Neural cell (in vitro differentiated cells): ENCODE measurements at regions not wholly inside any gene's neighbourhood (a gene's known extent, or its start where the extent isn't known, plus 50 kb on each side); places are given as distances from the start of the nearest gene placed in this dataset.

Experiments used
- H2AFZ ChIP-seq: fragments of 200-600, 300-800 bp; sonication (generic), shearing (Covaris generic); 2 replicates; pipeline ENCODE4 v1.6.0; 2014; ENCODE audit warnings: low read depth, mild to moderate bottlenecking, antibody characterized with exemption, low read length, moderate library complexity
- H3F3A ChIP-seq: fragments of 200-600 bp; shearing (Covaris generic); 2 replicates; pipeline ENCODE4 v1.6.1; 2016; ENCODE audit warnings: mild to moderate bottlenecking, moderate library complexity, mixed read lengths, antibody characterized with exemption, low read length; ENCODE audit not compliant: insufficient read depth, poor library complexity, severe bottlenecking
- H3K27ac ChIP-seq: fragments of 200-600, 300-800 bp; sonication (generic), shearing (Covaris generic); 2 replicates; pipeline ENCODE4 v1.5.1; 2014; ENCODE audit warnings: mild to moderate bottlenecking, low read length, moderate library complexity
- H3K27me3 ChIP-seq: fragments of 300-800, 200-600 bp; sonication (generic), shearing (Covaris generic); 2 replicates; pipeline ENCODE4 v1.6.0; 2014; ENCODE audit warnings: mild to moderate bottlenecking, low read depth, low read length, moderate library complexity; ENCODE audit not compliant: insufficient read depth
- H3K36me3 ChIP-seq: fragments of 300-800, 200-600 bp; sonication (generic), shearing (Covaris generic); 2 replicates; pipeline ENCODE4 v1.5.1; 2014; ENCODE audit warnings: mild to moderate bottlenecking, antibody characterized with exemption, low read length, moderate library complexity; ENCODE audit not compliant: insufficient read depth
- H3K4me2 ChIP-seq: fragments of 300-800, 200-600 bp; sonication (generic), shearing (Covaris generic); 2 replicates; pipeline ENCODE4 v1.6.0; 2014; ENCODE audit warnings: mild to moderate bottlenecking, low read length
- H3K4me3 ChIP-seq: fragments of 300-800, 200-600 bp; sonication (generic), shearing (Covaris generic); 2 replicates; pipeline ENCODE4 v1.5.1; 2014; ENCODE audit warnings: mild to moderate bottlenecking, low read length, moderate library complexity
- H3K79me2 ChIP-seq: fragments of 200-600 bp; shearing (Covaris generic); replicated peaks from 2 replicates; pipeline ENCODE4 v1.6.0; 2014; ENCODE audit warnings: mild to moderate bottlenecking, low read length, moderate library complexity; ENCODE audit not compliant: insufficient read depth
- H3K9ac ChIP-seq: fragments of 300-800, 200-600 bp; sonication (generic), shearing (Covaris generic); 2 replicates; pipeline ENCODE4 v1.6.1; 2016; ENCODE audit warnings: mild to moderate bottlenecking, low read length, mixed read lengths
- H3K9me2 ChIP-seq: fragments of 200-600 bp; shearing (Covaris generic); 2 replicates; pipeline ENCODE4 v1.6.1; 2016; ENCODE audit warnings: mild to moderate bottlenecking, low read length, mixed read lengths; ENCODE audit not compliant: insufficient read depth
- H3K9me3 ChIP-seq: fragments of 200-600, 300-800 bp; sonication (generic), shearing (Covaris generic); 2 replicates; pipeline ENCODE4 v1.6.1; 2016; ENCODE audit warnings: mild to moderate bottlenecking, mixed run types, low read length, moderate library complexity, mixed read lengths
- H4K20me1 ChIP-seq: fragments of 200-600 bp; shearing (Covaris generic); 2 replicates; pipeline ENCODE4 v1.6.1; 2016; ENCODE audit warnings: mild to moderate bottlenecking, mixed run types; ENCODE audit not compliant: insufficient read depth
- EP300 ChIP-seq: fragments of 450-650 bp; conservative IDR thresholded peaks from 2 replicates; pipeline ENCODE4 v1.6.1; 2014; ENCODE audit warnings: antibody characterized with exemption, mild to moderate bottlenecking, moderate library complexity; ENCODE audit not compliant: poor library complexity, severe bottlenecking
- EZH2 ChIP-seq: fragments of 200-600, 300-800 bp; shearing (Covaris generic), sonication (generic); IDR thresholded peaks from 2 replicates; pipeline ENCODE4 v1.6.1; 2014; ENCODE audit warnings: antibody characterized with exemption, low read length, borderline replicate concordance, mild to moderate bottlenecking; ENCODE audit not compliant: insufficient read depth, poor library complexity, severe bottlenecking
- MXI1 ChIP-seq: fragments of 450-650 bp; conservative IDR thresholded peaks from 2 replicates; pipeline ENCODE4 v1.6.1; 2014; ENCODE audit warnings: antibody characterized with exemption, mild to moderate bottlenecking; ENCODE audit not compliant: poor library complexity, severe bottlenecking
- POLR2AphosphoS5 ChIP-seq: IDR thresholded peaks from 2 replicates; pipeline ENCODE4 v1.6.1; 2012
- RAD21 ChIP-seq: fragments of 450-650 bp; conservative IDR thresholded peaks from 2 replicates; pipeline ENCODE4 v1.6.1; 2014; ENCODE audit warnings: antibody characterized with exemption, mild to moderate bottlenecking, moderate library complexity
- SMC3 ChIP-seq: fragments of 450-650 bp; conservative IDR thresholded peaks from 2 replicates; pipeline ENCODE4 v1.6.1; 2014; ENCODE audit warnings: antibody characterized with exemption, mild to moderate bottlenecking, moderate library complexity; ENCODE audit not compliant: poor library complexity
- TAF1 ChIP-seq: IDR thresholded peaks from 2 replicates; pipeline ENCODE4 v1.6.1; 2012; ENCODE audit warnings: low read depth
- TF ChIP-seq, protein P1 (sequence below): IDR thresholded peaks from 2 replicates; pipeline ENCODE4 v1.6.1; 2012; ENCODE audit warnings: borderline replicate concordance
- TF ChIP-seq, protein P2 (sequence below): fragments of 450-650 bp; IDR thresholded peaks from 2 replicates; pipeline ENCODE4 v1.5.1; 2014; ENCODE audit warnings: antibody characterized with exemption, mild to moderate bottlenecking, moderate library complexity; ENCODE audit not compliant: poor library complexity, severe bottlenecking

DNA sequence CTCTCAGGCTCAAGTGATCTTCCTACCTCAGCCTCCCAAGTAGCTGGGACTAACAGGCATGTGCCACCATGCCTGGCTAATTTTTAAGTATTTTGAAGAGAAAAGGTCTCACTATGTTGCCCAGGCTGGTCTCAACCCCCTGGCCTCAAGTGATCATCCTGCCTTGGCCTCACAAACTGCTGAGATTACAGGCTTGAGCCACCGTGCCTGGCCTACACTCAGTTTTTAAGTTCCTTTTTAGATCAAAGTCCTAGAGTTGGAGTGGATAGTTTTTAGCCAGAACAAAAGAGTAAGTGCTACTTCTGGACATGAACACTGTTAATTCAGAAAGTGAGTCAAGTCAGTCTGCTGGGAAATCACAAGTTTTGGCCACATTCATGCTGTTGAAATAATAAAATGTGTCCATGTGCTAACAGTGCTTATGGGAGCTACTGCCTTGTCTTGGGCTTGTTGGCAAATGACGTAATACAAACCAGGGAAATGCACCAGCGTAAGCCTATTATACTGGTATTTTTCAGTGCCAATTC, 84.2 kb downstream of the NDUFS5 start:
- H3K9ac ChIP-seq, result no peak overlapping the region
- H3K27me3 ChIP-seq, result no peaks in the 10 kb centered on the region
- H3K4me3 ChIP-seq, result no peak overlapping the region
- H4K20me1 ChIP-seq, result no peaks in the 10 kb centered on the region
- no peak overlapping the region for H3K27ac ChIP-seq
- peaks cover 95% of the 10 kb centered on the region for H3K79me2 ChIP-seq
- peaks cover 9% of the 10 kb centered on the region for H3K36me3 ChIP-seq
- no peak overlapping the region for H2AFZ ChIP-seq
- no peak overlapping the region for H3K4me2 ChIP-seq
- no peaks in the 10 kb centered on the region for H3K9me2 ChIP-seq
- no peaks in the 10 kb centered on the region for H3K9me3 ChIP-seq
- TF ChIP-seq POLR2AphosphoS5 (no peak), EZH2 (no peak), EP300 (no peak), MXI1 (no peak), TAF1 (no peak), SMC3 (no peak), RAD21 (no peak)
- TF ChIP-seq, protein P1, sequence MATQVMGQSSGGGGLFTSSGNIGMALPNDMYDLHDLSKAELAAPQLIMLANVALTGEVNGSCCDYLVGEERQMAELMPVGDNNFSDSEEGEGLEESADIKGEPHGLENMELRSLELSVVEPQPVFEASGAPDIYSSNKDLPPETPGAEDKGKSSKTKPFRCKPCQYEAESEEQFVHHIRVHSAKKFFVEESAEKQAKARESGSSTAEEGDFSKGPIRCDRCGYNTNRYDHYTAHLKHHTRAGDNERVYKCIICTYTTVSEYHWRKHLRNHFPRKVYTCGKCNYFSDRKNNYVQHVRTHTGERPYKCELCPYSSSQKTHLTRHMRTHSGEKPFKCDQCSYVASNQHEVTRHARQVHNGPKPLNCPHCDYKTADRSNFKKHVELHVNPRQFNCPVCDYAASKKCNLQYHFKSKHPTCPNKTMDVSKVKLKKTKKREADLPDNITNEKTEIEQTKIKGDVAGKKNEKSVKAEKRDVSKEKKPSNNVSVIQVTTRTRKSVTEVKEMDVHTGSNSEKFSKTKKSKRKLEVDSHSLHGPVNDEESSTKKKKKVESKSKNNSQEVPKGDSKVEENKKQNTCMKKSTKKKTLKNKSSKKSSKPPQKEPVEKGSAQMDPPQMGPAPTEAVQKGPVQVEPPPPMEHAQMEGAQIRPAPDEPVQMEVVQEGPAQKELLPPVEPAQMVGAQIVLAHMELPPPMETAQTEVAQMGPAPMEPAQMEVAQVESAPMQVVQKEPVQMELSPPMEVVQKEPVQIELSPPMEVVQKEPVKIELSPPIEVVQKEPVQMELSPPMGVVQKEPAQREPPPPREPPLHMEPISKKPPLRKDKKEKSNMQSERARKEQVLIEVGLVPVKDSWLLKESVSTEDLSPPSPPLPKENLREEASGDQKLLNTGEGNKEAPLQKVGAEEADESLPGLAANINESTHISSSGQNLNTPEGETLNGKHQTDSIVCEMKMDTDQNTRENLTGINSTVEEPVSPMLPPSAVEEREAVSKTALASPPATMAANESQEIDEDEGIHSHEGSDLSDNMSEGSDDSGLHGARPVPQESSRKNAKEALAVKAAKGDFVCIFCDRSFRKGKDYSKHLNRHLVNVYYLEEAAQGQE, result no peak
- TF ChIP-seq, protein P2, sequence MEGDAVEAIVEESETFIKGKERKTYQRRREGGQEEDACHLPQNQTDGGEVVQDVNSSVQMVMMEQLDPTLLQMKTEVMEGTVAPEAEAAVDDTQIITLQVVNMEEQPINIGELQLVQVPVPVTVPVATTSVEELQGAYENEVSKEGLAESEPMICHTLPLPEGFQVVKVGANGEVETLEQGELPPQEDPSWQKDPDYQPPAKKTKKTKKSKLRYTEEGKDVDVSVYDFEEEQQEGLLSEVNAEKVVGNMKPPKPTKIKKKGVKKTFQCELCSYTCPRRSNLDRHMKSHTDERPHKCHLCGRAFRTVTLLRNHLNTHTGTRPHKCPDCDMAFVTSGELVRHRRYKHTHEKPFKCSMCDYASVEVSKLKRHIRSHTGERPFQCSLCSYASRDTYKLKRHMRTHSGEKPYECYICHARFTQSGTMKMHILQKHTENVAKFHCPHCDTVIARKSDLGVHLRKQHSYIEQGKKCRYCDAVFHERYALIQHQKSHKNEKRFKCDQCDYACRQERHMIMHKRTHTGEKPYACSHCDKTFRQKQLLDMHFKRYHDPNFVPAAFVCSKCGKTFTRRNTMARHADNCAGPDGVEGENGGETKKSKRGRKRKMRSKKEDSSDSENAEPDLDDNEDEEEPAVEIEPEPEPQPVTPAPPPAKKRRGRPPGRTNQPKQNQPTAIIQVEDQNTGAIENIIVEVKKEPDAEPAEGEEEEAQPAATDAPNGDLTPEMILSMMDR, result no peak
- peaks cover 14% of the 10 kb centered on the region for H3F3A ChIP-seq

DNA sequence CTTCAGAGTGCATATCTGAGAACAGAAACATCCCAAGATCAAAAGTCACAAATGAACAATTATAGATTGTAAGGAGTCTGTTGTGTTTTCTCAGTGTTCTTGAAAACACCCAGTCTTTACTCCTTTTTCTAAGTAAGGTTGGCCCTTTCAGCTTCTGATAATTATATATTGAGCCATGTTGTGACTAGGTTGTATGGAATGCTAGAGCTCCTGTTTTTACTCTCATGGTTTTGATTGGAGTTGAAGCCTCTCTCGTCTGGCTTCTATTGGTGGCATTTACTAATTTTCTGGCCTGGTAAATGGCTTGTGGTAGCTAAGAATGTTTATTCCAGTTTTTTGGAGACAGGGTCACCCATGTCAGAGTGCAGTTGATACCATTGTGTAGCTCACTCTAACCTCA, 84.7 kb downstream of the NDUFS5 start:
- no peak for TF ChIP-seq MXI1
- peaks cover 9% of the 10 kb centered on the region for H3K36me3 ChIP-seq
- peaks cover 97% of the 10 kb centered on the region for H3K79me2 ChIP-seq
- H4K20me1 ChIP-seq, result no peaks in the 10 kb centered on the region
- H3K9ac ChIP-seq, result no peak overlapping the region
- no peak overlapping the region for H3K27ac ChIP-seq
- H3K9me3 ChIP-seq, result no peaks in the 10 kb centered on the region
- no peaks in the 10 kb centered on the region for H3K27me3 ChIP-seq
- H3K4me3 ChIP-seq, result no peak overlapping the region
- no peak overlapping the region for H3K4me2 ChIP-seq
- peaks cover 14% of the 10 kb centered on the region for H3F3A ChIP-seq
- H2AFZ ChIP-seq, result no peak overlapping the region
- H3K9me2 ChIP-seq, result no peaks in the 10 kb centered on the region
